Stimulated activated CD4-positive, alpha-beta T cell treated with anti-CD3 and anti-CD28 coated beads, Interleukin-12 subunit alpha, Interleukin-12 subunit beta, amount 100 ng/mL, for 48 hours (primary cell): ENCODE measurements at regions not wholly inside any gene's neighbourhood (a gene's known extent, or its start where the extent isn't known, plus 50 kb on each side); places are given as distances from the start of the nearest gene placed in this dataset.
"Not testable (repeated sequence)": the region's sequence is repeated elsewhere in the genome, so short reads cannot be mapped to it uniquely, and the experiment has no call there.

Experiments
- DNase-seq, 3 donors: peaks; one replicate each; pipeline ENCODE4 v3.0.0-alpha.2; 2020; ENCODE audit warnings: low read depth in 2 of 3, low spot score in 1 of 3

GRCh38 chr19:34871911-34872310 lies 54.8 kb upstream of the ZNF30 start:
- not testable (repeated sequence) for DNase-seq

GRCh38 chr19:34867631-34868030 lies 59.1 kb upstream of the ZNF30 start:
- DNase-seq, result no peak

GRCh38 chr19:34865225-34865624 lies 61.5 kb upstream of the ZNF30 start:
- DNase-seq, result not testable (repeated sequence)

DNA sequence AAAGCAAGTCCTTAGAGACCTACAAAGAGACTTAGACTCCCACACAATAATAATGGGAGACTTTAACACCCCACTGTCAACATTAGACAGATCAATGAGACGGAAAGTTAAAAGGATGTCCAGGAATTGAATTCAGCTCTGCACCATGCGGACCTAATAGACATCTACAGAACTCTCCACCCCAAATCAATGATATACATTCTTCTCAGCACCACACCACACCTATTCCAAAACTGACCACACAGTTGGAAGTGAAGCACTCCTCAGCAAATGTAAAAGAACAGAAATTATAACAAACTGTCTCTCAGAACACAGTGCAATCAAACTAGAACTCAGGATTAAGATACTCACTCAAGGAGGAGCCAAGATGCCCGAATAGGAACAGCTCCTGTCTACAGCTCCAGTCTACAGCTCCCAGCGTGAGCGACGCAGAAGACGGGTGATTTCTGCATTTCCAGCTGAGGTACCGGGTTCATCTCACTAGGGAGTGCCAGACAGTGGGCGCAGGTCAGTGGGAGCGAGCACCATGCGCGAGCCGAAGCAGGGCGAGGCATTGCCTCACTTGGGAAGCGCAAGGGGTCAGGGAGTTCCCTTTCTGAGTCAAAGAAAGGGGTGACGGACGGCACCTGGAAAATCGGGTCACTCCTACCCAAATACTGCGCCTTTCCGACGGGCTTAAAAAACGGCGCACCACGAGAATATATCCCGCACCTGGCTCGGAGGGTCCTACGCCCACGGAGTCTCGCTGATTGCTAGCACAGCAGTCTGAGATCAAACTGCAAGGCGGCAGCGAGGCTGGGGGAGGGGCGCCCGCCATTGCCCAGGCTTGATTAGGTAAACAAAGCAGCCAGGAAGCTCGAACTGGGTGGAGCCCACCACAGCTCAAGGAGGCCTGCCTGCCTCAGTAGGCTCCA lies 66.6 kb upstream of the ZNF30 start:
- not testable (repeated sequence) for DNase-seq

DNA sequence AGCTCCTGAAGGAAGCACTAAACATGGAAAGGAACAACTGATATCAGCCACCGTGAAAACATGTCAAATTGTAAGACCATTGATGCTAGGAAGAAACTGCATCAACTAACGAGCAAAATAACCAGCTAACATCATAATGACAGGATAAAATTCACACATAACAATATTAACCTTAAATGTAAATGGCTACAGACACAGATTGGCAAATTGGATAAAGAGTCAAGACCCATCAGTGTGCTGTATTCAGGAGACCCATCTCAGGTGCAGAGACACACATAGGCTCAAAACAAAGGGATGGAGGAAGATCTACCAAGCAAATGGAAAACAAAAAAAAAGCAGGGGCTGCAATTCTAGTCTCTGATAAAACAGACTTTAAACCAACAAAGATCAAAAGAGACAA lies 67.4 kb upstream of the ZNF30 start:
- not testable (repeated sequence) for DNase-seq

DNA sequence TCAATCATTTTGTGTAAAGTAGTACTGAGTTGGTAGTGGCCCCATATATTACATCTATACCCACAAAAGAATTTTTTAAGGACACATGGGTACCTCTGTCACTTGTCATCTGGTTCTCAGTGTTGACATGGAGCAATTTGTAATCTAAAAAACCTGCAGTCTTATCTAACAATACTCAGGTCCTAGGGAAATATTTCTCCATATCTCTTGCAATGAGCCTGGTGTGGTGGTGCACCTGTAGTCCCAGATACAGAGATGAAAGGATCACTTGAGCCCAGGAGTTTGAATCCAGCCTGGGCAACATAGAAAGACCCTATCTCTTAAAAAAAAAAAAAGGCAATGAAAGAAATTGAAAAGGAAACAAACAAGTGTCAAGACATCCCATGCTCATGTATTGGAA lies 70.7 kb upstream of the ZNF30 start:
- no peak for DNase-seq

DNA sequence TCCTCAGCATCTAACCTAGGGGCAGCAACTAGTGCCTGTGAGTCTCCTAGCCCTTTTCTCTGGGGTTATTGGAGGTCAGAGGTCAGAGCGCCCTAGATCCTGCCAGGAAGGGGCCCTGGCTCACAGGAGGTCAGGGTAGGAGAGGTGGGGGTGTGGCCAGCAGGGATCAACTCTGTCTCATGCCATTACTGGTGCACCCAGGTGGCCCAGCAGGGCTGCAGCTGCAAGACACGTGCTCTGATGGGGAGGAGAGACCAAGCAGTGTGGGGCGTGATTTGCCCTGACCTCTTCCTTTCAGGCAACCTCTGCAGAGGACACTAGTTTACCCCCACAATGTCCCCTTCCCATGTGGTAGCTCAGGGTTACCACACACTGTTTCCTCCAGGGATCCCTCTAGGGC lies 73.3 kb upstream of the ZNF30 start:
- DNase-seq, result no peak

GRCh38 chr19:34852669-34853068 lies 74.0 kb upstream of the ZNF30 start:
- DNase-seq, result no peak

- DNase-seq, result no peak
Observed at GRCh38 chr19:34851277-34851804, 75.4 kb upstream of the ZNF30 start.

GRCh38 chr19:34847393-34847792 lies 74.4 kb upstream of the ZNF599 start:
- no peak for DNase-seq

DNA sequence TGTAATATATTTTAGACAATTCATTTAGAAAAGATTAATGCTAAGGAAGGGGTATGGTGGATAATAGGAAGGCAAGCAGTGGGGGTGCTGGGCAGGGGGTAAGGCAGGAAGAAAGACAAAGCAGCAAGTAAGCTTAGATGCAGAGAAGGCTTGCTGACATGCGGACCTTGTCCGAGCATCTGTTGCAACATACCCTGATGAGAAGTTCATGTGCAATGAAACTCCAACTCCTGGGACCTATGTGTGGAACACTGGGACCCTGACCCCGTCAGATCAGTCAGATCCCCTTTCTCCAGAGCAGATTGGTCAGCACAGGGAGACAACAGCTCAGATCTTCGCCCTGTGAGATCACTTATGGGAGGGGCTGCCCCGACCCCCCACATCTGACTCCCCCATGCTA lies 71.3 kb upstream of the ZNF599 start:
- DNase-seq, result no peak

- no peak for DNase-seq
Observed at GRCh38 chr19:34841780-34842179, 68.8 kb upstream of the ZNF599 start.

DNA sequence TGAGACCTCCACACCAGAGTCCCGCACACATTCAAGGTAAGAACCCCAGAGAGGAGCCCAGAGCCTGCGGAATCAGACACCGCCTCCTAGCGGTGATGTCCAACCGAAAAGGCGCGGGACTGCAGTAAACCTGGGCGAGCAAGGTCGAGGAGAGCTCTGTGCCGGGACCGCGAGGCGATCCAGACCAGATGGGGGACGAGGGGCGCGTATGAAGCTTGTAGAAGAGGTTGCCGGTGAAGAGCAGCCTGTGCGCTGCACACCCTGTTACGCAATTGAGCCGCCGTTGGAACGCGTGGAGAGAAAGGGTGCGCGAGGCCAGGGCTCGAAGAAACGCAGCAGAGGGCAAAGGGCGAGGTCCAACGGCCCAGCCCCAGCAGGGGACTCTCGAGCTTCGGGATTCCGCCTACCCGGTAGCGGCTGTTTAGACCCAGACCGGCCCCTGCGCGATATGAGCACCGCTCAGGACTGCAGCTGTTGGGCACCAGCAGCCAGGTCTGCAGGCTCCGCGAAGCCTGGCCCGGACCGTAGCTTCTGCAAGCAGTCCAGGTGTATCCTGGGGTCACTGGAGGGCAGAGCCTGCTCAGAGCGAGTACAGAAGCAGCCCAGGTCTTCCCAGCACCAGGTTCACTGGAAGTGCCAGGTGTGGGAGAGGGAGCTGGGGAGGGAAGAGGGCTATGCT lies 65.9 kb upstream of the ZNF599 start:
- DNase-seq, result peak in 1 of 3 donors; percentile 32

DNA sequence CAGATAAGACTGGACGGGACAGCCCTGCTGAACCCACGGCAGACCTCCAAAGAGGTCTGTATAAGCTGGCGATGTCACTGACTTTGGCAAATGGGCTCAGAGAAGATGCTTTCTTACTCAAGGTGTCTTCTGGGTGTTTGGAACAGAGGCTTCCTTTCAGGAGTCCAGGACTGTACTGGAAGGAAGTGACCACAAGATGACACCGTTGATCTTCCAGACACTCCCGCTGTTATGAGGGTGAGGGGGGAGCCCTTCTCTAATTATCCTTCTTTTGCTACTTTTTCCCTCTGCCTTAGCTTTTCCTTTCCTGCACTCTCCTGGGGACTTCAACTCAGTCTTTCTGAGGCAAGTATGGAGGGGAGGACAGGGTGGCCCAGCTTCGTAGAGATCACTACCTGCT lies 65.2 kb upstream of the ZNF599 start:
- no peak for DNase-seq

GRCh38 chr19:34837262-34837661 lies 64.2 kb upstream of the ZNF599 start:
- no peak for DNase-seq

- DNase-seq, result no peak
Observed at GRCh38 chr19:34835631-34836351, 62.8 kb upstream of the ZNF599 start.

DNA sequence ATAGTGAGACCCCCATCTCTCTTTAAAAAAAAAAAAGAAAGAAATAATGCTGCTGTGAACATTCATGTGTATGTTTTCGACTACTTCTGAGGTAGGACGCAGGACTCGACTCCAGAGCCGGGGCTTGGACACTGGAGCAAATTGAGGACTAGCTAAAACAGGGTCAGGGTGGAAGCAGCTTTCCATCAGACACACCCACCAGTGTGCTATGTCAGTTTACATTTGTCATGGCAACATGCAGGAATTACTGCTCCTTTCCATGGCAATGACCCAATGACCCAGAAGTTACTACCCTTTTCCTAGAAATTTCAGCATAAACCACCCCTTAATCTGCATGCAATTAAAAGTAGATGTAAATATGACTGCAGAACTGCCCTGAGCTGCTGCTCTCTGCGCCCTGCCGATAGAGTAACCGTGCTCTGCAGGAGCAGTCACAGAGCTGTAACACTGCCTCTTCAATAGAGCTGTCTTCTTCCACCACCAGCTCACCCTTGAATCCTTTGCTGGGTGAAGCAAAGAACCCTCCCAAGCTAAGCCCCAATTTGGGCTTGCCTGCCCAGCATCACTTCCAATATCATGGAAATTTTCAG lies 61.6 kb upstream of the ZNF599 start:
- DNase-seq, result no peak

DNA sequence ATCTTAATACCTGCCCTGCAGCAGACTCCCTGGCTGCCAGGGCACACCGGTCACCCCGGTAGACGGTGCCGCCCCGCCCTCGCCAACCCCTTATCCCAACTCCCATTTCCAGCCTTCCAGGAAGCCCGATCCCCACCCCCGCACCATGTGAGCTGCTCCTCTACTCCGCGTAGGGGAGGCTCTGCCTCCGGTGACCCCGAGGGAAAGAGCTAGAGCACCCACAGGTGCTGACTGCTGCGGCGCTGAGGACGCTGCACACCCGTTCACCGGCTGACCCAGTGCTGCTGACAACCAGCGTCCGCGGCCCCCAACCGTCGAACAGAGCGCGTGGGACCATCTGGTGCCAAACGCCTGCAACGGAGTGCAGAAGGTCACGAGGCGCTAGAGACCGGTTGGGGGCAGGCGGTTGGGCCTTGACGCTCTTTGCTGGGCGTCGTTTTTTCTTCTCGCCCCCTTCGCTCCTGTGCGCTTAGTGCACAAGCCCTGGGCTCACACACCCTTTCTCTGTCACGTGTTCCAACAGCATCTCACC lies 59.6 kb upstream of the ZNF599 start:
- no peak for DNase-seq

- no peak for DNase-seq
Observed at GRCh38 chr19:34831714-34832113, 58.7 kb upstream of the ZNF599 start.

GRCh38 chr19:34828156-34828555 lies 55.1 kb upstream of the ZNF599 start:
- DNase-seq, result no peak

DNA sequence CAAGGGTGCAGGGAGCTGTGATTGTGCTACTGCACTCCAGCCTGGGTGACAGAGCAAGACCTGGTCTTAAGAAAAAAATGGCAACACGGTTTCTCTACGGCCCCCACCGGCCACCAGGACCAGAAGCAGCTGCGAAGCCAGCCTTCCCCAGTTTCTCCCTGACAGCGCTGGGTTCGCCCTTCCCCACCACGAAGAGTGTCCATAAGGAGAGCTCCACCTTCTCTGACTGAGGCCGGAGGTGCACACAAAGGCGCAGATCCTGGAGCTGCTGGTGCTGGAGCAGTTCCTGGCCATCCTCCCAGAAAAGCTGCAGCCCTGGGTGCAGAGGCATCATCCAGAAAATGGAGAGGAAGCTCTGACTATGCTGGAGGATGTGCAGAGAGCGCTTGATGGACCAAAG lies 52.2 kb upstream of the ZNF599 start:
- DNase-seq, result no peak
